Heart left ventricle (tissue), 13 donors: ENCODE measurements at regions not wholly inside any gene's neighbourhood (a gene's known extent, or its start where the extent isn't known, plus 50 kb on each side); places are given as distances from the start of the nearest gene placed in this dataset.

Source experiments
- CTCF ChIP-seq, 12 donors: fragments of 200-600 bp; sonication (generic) in 4 of 12; IDR thresholded peaks; one replicate each; pipeline versions ENCODE4 v1.5.0 to v1.8.0; 2018 to 2022; ENCODE audit warnings: antibody characterized with exemption in 12 of 12, mild to moderate bottlenecking in 5 of 12
- POLR2A ChIP-seq, 2 donors: fragments of 450-650 bp; IDR thresholded peaks; one replicate each; pipeline ENCODE4 v1.6.1; 2017; ENCODE audit warnings: antibody characterized with exemption in 2 of 2, mild to moderate bottlenecking in 2 of 2, moderate library complexity in 2 of 2
- donor health status: ischemic (EF 13 %, LVEDD 7.1; RV severe dilation, severe dysfunction).
- donor health status: DM: no; HTN: yes; CAD: no.
- donor health status: DM: no; HTN: no; CAD: no.
- donor health status: ischemic (EF 25% LVEDD 6.9; RV normal size, moderate dysfunction).
- donor health status: ischemic (EF 25% LVEDD 5.7; RV mildly dilated, moderate dysfunction).
- donor health status: ischemic (EF 35%, LVEDD 5.7; RV mildly dilated, moderate dysfunction).
- donor health status: nonischemic (EF 11% LVEDD 7.7; RV severe dilation, severe dysfunction).
- donor health status: DM: yes; HTN: yes; CAD: no.
- donor health status: PGD.
- donor health status: ischemic (EF 29% LVEDD 5.4; RV normal size, mild dysfunction).
- donor health status: nonischemic (EF 23%, LVEDD 6.1; RV moderate dilation, normal function).

GRCh38 chr4:67048530-67048929, 496.8 kb downstream of the CENPC start:
- TF ChIP-seq CTCF (IDR thresholded peaks at IDR 0.05) (no peak), POLR2A (IDR thresholded peaks at IDR 0.05) (no peak)
